ENCODE measurements at regions not wholly inside any gene's neighbourhood (a gene's known extent, or its start where the extent isn't known, plus 50 kb on each side); places are given as distances from the start of the nearest gene placed in this dataset.
"Not testable (repeated sequence)": the region's sequence is repeated elsewhere in the genome, so short reads cannot be mapped to it uniquely, and the experiment has no call there.

DNA sequence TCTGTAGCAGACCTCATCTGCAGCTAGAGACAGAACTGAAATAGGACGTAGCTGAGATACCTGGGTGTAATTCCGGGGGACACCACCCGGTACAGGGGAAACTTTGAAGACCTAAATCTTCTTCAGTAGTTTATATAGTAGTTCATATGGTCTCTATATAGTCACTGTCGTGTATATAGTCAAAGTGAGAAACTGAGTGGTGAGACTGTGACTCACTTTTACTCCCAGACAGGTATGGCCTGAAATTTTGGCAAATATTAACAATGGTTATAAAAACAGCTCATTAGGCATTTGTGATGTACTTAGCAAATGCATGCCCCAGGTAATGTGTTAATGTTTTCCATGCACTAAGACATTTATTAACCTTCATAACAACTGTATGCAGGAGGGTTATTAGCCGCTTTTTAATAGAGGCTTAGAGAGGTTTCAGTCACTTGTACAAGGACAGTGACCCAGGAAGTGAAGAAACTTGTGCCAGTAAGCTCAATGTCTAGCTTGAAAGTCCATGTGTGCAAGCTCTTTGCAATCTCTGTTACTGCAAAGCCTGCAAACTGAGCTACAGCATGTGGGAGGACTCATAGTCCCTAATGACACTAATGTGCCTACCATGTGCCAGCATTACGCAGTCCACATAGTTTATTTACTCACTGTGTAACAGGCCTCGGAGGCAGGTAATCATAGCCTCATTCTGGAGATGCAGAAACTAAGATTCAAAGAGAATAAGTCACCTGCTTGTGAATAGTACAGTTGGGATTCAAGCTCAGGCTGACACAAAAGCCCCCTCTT is 165.4 kb upstream of the CHD6 start:
- DNase-seq = no peak

GRCh38 chr20:41782730-41783406 is 164.7 kb upstream of the CHD6 start:
- DNase-seq = no peak

DNA sequence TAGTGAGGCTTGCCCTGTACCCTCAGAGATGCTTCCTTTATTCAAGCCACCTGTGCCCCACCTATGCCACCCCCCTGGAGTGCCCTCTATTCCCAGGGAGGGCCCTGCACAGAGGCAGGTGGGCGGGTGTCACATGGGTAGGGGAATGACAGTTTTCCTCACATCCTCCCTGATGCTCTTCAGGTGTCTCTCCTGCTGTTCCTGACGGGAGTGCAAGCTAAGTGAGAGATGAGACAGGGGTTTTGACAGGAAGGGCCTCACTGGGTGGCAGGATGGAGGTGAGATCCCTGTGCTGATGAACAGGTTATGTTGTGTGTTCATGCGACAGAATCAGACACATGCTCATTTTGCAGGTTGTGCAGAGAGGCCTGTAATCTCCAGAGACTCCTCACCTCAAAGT is 164.1 kb upstream of the CHD6 start:
- DNase-seq = no peak

GRCh38 chr20:41776421-41776820 is 158.2 kb upstream of the CHD6 start:
- no peak for DNase-seq

DNA sequence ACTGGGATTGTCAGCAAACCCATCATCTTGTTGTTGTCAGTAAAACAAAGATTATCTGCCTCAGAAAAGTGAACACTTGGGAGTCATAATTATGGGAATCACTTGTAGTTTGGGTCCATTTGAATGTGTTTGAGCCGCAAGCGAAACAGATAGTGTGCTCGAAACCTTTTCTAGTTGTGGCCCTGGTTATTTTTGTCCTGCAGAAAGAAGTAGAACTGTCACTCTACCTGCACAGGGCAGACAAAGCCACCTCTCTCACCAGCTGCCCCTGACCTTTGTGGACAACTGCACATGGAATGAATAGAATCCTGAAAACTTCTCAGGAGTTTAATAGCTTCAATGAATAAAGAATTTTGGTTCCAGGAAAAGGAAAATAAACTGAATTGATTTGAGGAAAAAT is 156.1 kb upstream of the CHD6 start:
- DNase-seq = no peak

- DNase-seq = no peak
Observed at GRCh38 chr20:41770965-41771364, 152.8 kb upstream of the CHD6 start.

DNA sequence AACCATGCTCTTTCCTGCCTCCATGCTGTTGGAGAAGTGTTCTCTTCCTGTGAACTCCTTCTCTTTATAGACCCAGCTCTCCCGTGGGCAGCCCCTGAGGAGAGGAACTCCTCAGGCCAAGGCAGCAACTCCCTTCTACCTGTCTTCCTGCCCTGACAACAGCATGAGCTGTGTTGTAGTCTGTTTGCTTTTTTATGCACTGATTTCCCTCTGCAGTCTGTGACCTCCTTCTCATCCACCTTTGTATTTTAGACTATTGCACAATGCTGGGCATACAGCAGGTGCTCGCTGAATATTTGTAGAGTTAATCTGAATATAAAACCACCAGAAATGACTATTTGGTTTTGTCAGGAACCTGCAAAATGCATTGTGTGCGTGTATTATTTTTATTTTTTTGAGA is 152.2 kb upstream of the CHD6 start:
- DNase-seq = no peak

- no peak for DNase-seq
Observed at GRCh38 chr20:41769592-41770018, 151.4 kb upstream of the CHD6 start.

DNA sequence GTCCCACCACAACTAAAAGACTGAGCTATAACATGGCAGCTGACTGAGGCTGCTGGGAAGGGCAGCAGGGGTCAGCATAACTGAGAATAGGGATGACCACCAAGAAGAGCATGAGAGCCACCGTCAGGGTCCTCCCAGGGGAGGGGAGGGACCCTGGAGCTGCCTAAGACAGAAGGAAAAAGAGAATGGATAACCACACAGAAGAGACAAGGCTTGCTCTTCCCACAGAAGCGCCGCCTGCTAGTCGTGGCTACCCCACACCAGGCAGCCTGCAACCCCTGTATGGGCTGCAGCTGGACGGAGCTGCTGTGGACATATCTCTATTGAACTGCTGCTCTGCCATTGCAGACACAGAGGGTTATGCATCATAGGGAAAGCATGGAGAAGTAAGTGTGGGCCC is 132.0 kb upstream of the CHD6 start:
- DNase-seq = no peak

DNA sequence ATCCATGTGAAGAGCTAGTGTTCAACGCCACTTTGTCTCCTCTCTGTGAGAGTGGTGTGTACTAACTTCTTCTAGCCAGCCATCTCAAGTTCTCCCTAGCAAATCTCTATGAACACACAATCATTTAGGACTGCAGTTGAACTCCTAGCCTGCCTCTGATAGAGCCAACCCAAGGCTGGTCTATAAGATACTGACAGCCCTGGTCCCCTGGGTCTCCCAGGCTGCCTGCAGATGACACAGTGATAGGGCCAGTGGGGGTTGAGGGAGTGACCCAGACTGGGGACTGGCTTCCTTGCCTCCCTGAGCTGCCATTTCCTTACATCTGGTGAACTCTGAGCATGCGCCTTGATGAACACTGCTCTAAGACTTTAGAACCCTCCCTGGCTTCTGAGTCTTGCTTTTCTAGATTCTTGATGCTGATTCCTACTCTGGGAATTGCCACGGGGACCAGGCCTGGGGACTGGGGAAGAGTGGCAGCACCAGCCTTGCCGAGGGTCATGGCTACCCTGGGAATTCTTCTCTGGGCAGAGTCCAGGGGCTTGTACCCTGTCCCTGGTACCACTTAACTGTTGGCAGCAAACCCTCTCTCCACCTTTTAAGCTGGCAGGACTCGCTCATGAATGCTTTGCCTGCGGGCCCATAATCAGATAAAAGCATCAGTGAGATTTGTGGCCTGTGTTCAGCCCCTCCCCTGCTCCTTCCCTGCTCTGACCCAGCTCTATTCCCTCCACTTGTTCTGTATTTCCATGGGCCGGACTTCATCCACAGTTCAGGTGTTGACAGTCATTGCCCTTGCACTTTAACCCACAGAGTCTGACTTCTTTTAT is 130.8 kb upstream of the CHD6 start:
- no peak for DNase-seq

DNA sequence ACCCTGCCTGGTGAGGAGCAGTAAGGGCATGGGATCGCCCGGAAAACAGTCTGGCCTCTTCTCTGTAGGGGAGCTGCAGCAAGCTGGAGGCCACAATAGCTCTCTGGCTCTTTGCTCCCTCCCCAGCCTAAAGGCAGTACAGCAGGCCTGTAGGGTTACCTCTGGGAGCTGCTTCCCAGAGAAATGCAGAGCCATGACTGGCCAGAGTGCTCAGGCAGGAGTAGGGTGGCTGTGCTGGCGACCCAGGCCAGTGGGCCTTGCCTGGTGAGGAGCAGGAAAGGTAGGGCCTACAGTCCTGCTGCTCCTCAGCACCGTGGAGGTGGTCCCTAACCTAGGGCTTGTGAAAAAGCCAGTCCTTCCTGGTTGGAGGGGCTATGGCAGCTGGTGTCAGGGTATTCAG is 129.9 kb upstream of the CHD6 start:
- DNase-seq = no peak

GRCh38 chr20:41747226-41747625 is 129.0 kb upstream of the CHD6 start:
- DNase-seq = no peak

DNA sequence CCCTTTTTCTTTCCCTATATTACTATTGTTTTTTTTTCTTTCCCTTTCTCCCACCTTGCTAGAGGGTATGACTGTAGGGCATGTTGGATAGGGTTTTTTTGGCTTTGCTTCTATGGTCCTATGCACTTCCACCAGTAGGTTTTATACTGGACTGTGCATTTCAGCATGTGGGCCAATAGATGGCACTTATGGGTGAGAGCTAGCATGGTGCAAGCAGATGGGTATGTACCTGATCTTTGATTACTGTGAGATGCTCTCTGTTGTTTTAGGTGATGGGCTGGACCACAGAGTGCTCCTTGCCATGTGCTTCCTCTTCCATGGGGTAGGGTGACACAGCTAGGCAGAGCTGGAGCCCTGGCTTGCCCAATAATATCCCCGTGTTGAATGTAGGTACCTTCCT is 128.5 kb upstream of the CHD6 start:
- DNase-seq = no peak

DNA sequence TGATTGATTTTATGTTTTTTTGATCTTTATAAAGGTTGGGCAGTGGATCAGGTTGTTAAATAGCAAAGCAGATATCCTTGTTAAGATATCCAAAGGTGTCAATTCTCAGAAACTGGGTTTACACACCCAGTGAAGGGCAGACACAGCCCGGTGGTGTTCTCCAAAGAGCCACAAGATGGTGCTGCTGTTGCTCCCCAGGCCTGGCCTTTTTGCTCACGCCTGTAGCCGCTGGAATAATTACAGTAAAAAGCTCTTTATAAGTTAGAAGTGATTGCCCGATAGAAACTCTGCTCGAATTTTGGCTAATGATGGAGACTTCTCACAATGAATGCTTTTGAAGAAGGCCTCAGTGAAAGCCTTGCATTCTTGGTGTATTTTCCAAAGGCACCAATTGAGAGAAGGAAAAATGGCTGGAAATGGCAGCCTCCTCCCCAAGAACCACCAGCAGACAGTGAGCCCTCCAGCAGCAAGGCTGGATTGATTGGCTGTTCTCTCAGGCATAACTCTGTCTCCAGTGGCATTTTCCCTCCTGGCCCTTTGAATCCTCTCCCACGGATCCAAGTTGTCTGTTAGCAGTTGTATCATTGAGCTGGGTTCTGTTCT is 120.5 kb upstream of the CHD6 start:
- no peak for DNase-seq

DNA sequence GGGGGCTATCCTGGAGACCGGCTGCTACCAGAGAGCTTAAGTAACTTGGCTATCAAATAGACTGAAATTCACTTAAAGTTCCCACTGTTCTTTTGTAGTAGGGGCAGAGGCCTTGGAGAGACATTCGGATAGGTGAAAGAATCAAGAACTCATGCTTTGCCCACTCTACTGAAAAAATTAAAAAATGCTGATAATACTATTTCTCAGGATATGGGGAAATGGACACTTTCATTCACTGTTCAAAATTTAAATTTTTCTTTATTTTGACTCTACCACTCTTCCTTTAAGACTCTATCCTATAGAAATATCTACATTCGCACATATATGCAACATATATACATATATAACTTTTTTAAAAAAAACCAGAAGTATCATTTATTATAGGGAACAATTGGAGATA is 117.8 kb upstream of the CHD6 start:
- DNase-seq = no peak

GRCh38 chr20:41734506-41734945 is 116.3 kb upstream of the CHD6 start:
- no peak for DNase-seq

GRCh38 chr20:41733151-41733550 is 115.0 kb upstream of the CHD6 start:
- no peak for DNase-seq

DNA sequence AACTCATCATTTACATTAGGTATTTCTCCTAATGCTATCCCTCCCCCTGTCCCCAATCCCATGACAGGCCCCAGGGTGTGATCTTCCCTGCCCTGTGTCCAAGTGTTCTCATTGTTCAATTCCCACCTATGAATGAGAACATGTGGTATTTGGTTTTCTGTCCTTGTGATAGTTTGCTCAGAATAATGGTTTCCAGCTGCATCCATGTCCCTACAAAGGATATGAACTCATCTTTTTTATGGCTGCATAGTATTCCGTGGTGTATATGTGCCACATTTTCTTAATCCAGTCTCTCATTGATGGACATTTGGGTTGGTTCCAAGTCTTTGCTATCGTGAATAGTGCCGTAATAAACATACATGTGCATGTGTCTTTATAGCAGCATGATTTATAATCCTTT is 113.0 kb upstream of the CHD6 start:
- not testable (repeated sequence) for DNase-seq

GRCh38 chr20:41727681-41728080 is 109.5 kb upstream of the CHD6 start:
- not testable (repeated sequence) for DNase-seq

- no peak for DNase-seq
Observed at GRCh38 chr20:41726727-41727126, 108.5 kb upstream of the CHD6 start.

DNA sequence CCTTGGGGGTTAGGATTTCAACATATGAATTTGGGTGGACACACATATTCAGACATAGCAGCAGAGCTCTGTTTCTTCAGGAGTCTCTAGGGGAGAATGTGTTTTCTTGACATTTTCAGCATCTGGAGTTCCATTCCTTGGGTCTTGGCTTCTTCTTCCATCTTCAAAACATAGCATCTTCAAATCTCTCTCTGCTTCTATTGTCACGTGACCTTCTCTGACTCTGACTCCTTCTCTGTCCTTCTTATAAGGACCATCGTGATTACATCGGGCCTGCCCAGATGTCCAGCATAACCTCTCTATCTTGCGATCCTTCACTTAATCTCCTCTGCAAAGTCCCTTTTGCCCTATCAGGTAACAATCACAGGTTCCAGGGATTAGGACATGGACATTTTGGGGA is 101.0 kb upstream of the CHD6 start:
- no peak for DNase-seq

- DNase-seq = no peak
Observed at GRCh38 chr20:41717483-41717882, 99.3 kb upstream of the CHD6 start.

GRCh38 chr20:41716911-41717310 is 98.7 kb upstream of the CHD6 start:
- DNase-seq = no peak

Data from effector CD8-positive, alpha-beta T cell (primary cell).